SU-DHL-6 (cell line): ENCODE measurements at regions not wholly inside any gene's neighbourhood (a gene's known extent, or its start where the extent isn't known, plus 50 kb on each side); places are given as distances from the start of the nearest gene placed in this dataset.
"Not testable (repeated sequence)": the region's sequence is repeated elsewhere in the genome, so short reads cannot be mapped to it uniquely, and the experiment has no call there.

Experiments used
- H2AFZ ChIP-seq: fragments of 200-600 bp; sonication (generic); 2 replicates; pipeline ENCODE4 v1.6.1; 2014; ENCODE audit warnings: low read depth, mild to moderate bottlenecking, moderate library complexity, mixed read lengths, antibody characterized with exemption, low read length; ENCODE audit not compliant: severe bottlenecking
- H3F3A ChIP-seq: fragments of 200-600 bp; shearing (Covaris generic); 2 replicates; pipeline ENCODE4 v1.6.0; 2016; ENCODE audit warnings: antibody characterized with exemption, mild to moderate bottlenecking; ENCODE audit not compliant: insufficient read depth
- H3K27ac ChIP-seq: fragments of 200-600 bp; sonication (generic); 2 replicates; pipeline ENCODE4 v1.5.1; 2016; ENCODE audit warnings: low read depth, mild to moderate bottlenecking, low read length, moderate library complexity, mixed read lengths
- H3K27me3 ChIP-seq: fragments of 200-600 bp; sonication (generic), shearing (Covaris generic); 2 replicates; pipeline ENCODE4 v1.6.0; 2014; ENCODE audit warnings: mild to moderate bottlenecking, low read length
- H3K36me3 ChIP-seq: fragments of 200-600 bp; sonication (generic); 2 replicates; pipeline ENCODE4 v1.6.1; 2014; ENCODE audit warnings: mild to moderate bottlenecking, low read length, mixed read lengths
- H3K4me2 ChIP-seq: fragments of 300-600, 200-600 bp; shearing (Covaris generic), sonication (generic); 2 replicates; pipeline ENCODE4 v1.6.0; 2014; ENCODE audit warnings: low read length, low read depth, mild to moderate bottlenecking; ENCODE audit not compliant: poor library complexity, severe bottlenecking
- H3K4me3 ChIP-seq: fragments of 200-600 bp; sonication (generic); 2 replicates; pipeline ENCODE4 v1.5.1; 2014; ENCODE audit warnings: antibody characterized with exemption, low read length, mild to moderate bottlenecking, mixed read lengths; ENCODE audit not compliant: insufficient read depth, poor library complexity, severe bottlenecking
- H3K79me2 ChIP-seq: fragments of 200-600 bp; sonication (generic); 2 replicates; pipeline ENCODE4 v1.6.1; 2014; ENCODE audit warnings: mild to moderate bottlenecking, low read length, moderate library complexity; ENCODE audit not compliant: insufficient read depth
- H3K9ac ChIP-seq: fragments of 200-600 bp; sonication (generic); 2 replicates; pipeline ENCODE4 v1.7.0; 2014; ENCODE audit warnings: mild to moderate bottlenecking, low read length
- H3K9me2 ChIP-seq: fragments of 200-600 bp; sonication (generic); replicated peaks from 2 replicates; pipeline ENCODE4 v1.6.1; 2014; ENCODE audit warnings: low read length; ENCODE audit not compliant: insufficient read depth
- H3K9me3 ChIP-seq: fragments of 200-600 bp; sonication (generic); 2 replicates; pipeline ENCODE4 v1.6.1; 2014; ENCODE audit warnings: low read length, mixed read lengths; ENCODE audit not compliant: insufficient read depth
- H4K20me1 ChIP-seq: fragments of 200-600 bp; sonication (generic); 2 replicates; pipeline ENCODE4 v1.6.1; 2014; ENCODE audit warnings: low read depth, mild to moderate bottlenecking, antibody characterized with exemption, low read length, moderate library complexity, mixed read lengths
- CTCF ChIP-seq: fragments of 200-600 bp; sonication (generic); IDR thresholded peaks from one replicate; pipeline ENCODE4 v1.5.1; 2017; ENCODE audit warnings: antibody characterized with exemption, mild to moderate bottlenecking, low read length, moderate library complexity; ENCODE audit not compliant: insufficient read depth, poor library complexity, severe bottlenecking
- EZH2phosphoT487 ChIP-seq: fragments of 200-600 bp; sonication (generic), shearing (Covaris generic); conservative IDR thresholded peaks from 2 replicates; pipeline ENCODE4 v1.6.1; 2018; ENCODE audit warnings: mild to moderate bottlenecking, antibody characterized with exemption, low read length, moderate library complexity, mixed read lengths

GRCh38 chr6:6875818-6876470 is 231.8 kb upstream of the RREB1 start:
- H3K9me3 ChIP-seq, result no peaks in the 10 kb centered on the region
- no peak overlapping the region for H2AFZ ChIP-seq
- H3K27me3 ChIP-seq, result no peaks in the 10 kb centered on the region
- no peaks in the 10 kb centered on the region for H3K79me2 ChIP-seq
- no peak overlapping the region for H3K4me3 ChIP-seq
- H3F3A ChIP-seq, result no peaks in the 10 kb centered on the region
- H3K36me3 ChIP-seq, result no peaks in the 10 kb centered on the region
- no peak overlapping the region for H3K4me2 ChIP-seq
- no peak overlapping the region for H3K27ac ChIP-seq
- TF ChIP-seq EZH2phosphoT487 (no peak), CTCF (no peak)
- no peaks in the 10 kb centered on the region for H4K20me1 ChIP-seq
- H3K9me2 ChIP-seq, result no peaks in the 10 kb centered on the region
- no peak overlapping the region for H3K9ac ChIP-seq

GRCh38 chr6:6877792-6878191 is 230.0 kb upstream of the RREB1 start:
- not testable (repeated sequence) for H3K36me3 ChIP-seq, H2AFZ ChIP-seq, H4K20me1 ChIP-seq, H3K9ac ChIP-seq, H3K9me2 ChIP-seq, H3K27me3 ChIP-seq, H3F3A ChIP-seq, H3K9me3 ChIP-seq, H3K4me2 ChIP-seq, H3K4me3 ChIP-seq, H3K27ac ChIP-seq, H3K79me2 ChIP-seq

- Histone ChIP-seq H3K27me3 (no peaks in the 10 kb centered on the region), H3K9me2 (no peaks in the 10 kb centered on the region), H3K4me2 (no peak overlapping the region), H3K9me3 (no peaks in the 10 kb centered on the region), H3K9ac (no peak overlapping the region), H3K4me3 (no peak overlapping the region), H3K79me2 (no peaks in the 10 kb centered on the region), H3K27ac (no peak overlapping the region), H3F3A (no peaks in the 10 kb centered on the region), H2AFZ (no peak overlapping the region), H3K36me3 (no peaks in the 10 kb centered on the region), H4K20me1 (no peaks in the 10 kb centered on the region)
- TF ChIP-seq EZH2phosphoT487 (no peak), CTCF (no peak)
Observed at GRCh38 chr6:6878887-6879585, 228.7 kb upstream of the RREB1 start.

- H3K36me3 ChIP-seq, H4K20me1 ChIP-seq, H3K27me3 ChIP-seq, H3K9me3 ChIP-seq, H3K79me2 ChIP-seq, H3K9me2 ChIP-seq, H3K4me2 ChIP-seq, H2AFZ ChIP-seq, H3F3A ChIP-seq, H3K27ac ChIP-seq, H3K9ac ChIP-seq, H3K4me3 ChIP-seq: not testable (repeated sequence)
Observed at GRCh38 chr6:6879586-6879974, 228.2 kb upstream of the RREB1 start.
